Nephron progenitor cell (in vitro differentiated cells): ENCODE measurements at regions not wholly inside any gene's neighbourhood (a gene's known extent, or its start where the extent isn't known, plus 50 kb on each side); places are given as distances from the start of the nearest gene placed in this dataset.

Experiments used
- DNase-seq: peaks from one replicate; pipeline ENCODE4 v3.0.0; 2021
- H3K27ac Mint-ChIP-seq: 2 replicates; pipeline ENCODE4 v1.8.0; 2021; ENCODE audit warnings: mild to moderate bottlenecking, moderate library complexity, mixed read lengths
- H3K27me3 Mint-ChIP-seq: 2 replicates; pipeline ENCODE4 v1.8.0; 2021; ENCODE audit warnings: mild to moderate bottlenecking, low read depth, mixed read lengths; ENCODE audit not compliant: poor library complexity
- H3K36me3 Mint-ChIP-seq: 2 replicates; pipeline ENCODE4 v1.8.0; 2021; ENCODE audit warnings: low read depth, mixed read lengths
- H3K4me1 Mint-ChIP-seq: 2 replicates; pipeline ENCODE4 v1.8.0; 2021; ENCODE audit warnings: mixed read lengths
- H3K4me3 Mint-ChIP-seq: 2 replicates; pipeline ENCODE4 v1.8.0; 2021; ENCODE audit warnings: mild to moderate bottlenecking, moderate library complexity, mixed read lengths
- H3K9me3 Mint-ChIP-seq: 2 replicates; pipeline ENCODE4 v1.8.0; 2021; ENCODE audit warnings: mild to moderate bottlenecking, moderate library complexity, mixed read lengths
- CTCF ChIP-seq: fragments of 200-600 bp; sonication (generic); IDR thresholded peaks from 2 replicates; pipeline ENCODE4 v1.5.0; 2021; ENCODE audit warnings: antibody characterized with exemption

GRCh38 chr6:144757299-144757698 is 472.2 kb downstream of the UTRN start:
- H3K9me3 Mint-ChIP-seq: no peaks in the 10 kb centered on the region
- H3K4me3 Mint-ChIP-seq: no peak overlapping the region
- H3K36me3 Mint-ChIP-seq: peaks cover 31% of the 10 kb centered on the region
- H3K27me3 Mint-ChIP-seq: no peaks in the 10 kb centered on the region
- H3K4me1 Mint-ChIP-seq: peaks cover 3% of the 10 kb centered on the region
- no peak for DNase-seq
- no peak overlapping the region for H3K27ac Mint-ChIP-seq
- no peak for TF ChIP-seq CTCF

DNA sequence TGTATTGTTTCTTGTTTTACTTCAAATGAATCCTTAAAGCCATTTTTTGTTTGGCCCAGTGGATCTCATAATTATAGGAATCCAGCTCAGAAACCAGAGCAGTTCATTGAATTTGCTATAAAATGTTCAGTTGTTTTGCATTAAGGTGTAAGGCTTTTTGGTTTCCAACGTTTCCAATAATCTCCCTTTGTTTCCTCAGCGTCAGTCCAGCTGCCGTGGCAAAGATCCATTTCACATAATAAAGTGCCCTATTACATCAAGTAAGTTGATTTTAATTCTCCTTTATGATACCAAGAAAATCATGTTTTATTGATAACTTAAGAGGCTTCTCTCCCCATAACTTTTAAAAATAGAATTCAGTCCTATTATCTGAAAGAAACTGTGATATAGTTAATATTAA is 472.6 kb downstream of the UTRN start:
- no peak for TF ChIP-seq CTCF
- Mint-ChIP-seq H3K27me3 (no peaks in the 10 kb centered on the region), H3K27ac (no peak overlapping the region), H3K9me3 (no peaks in the 10 kb centered on the region), H3K4me3 (no peak overlapping the region), H3K36me3 (peaks cover 28% of the 10 kb centered on the region), H3K4me1 (peaks cover 3% of the 10 kb centered on the region)
- DNase-seq: no peak

GRCh38 chr6:144758602-144759001 is 473.5 kb downstream of the UTRN start:
- Mint-ChIP-seq H3K9me3 (no peaks in the 10 kb centered on the region), H3K4me3 (no peak overlapping the region), H3K36me3 (peaks cover 19% of the 10 kb centered on the region), H3K27ac (no peak overlapping the region), H3K4me1 (peaks cover 3% of the 10 kb centered on the region), H3K27me3 (no peaks in the 10 kb centered on the region)
- no peak for DNase-seq
- TF ChIP-seq CTCF: no peak

DNA sequence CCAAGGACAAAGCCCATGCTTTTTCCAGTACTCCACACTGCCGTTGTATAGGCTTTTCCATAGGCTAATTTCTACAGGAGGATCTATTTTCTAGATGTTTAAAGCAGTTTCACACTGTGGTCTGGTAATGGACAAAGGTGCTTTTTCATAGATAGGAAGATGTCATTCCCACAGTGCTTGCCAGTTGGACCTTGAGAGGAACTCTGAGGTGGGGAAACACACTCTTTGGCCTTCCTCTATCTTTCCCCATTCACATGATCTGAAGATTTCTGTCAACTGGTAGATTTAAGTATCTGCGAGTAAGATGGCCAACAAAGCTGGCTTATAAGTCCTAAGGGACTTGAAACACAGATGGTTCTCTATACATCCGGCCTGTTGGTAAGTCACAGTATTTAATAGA is 477.3 kb downstream of the UTRN start:
- no peak for TF ChIP-seq CTCF
- H3K36me3 Mint-ChIP-seq: peaks cover 11% of the 10 kb centered on the region
- no peak for DNase-seq
- H3K27me3 Mint-ChIP-seq: no peaks in the 10 kb centered on the region
- H3K4me1 Mint-ChIP-seq: no peaks in the 10 kb centered on the region
- no peaks in the 10 kb centered on the region for H3K9me3 Mint-ChIP-seq
- H3K4me3 Mint-ChIP-seq: no peak overlapping the region
- no peak overlapping the region for H3K27ac Mint-ChIP-seq

DNA sequence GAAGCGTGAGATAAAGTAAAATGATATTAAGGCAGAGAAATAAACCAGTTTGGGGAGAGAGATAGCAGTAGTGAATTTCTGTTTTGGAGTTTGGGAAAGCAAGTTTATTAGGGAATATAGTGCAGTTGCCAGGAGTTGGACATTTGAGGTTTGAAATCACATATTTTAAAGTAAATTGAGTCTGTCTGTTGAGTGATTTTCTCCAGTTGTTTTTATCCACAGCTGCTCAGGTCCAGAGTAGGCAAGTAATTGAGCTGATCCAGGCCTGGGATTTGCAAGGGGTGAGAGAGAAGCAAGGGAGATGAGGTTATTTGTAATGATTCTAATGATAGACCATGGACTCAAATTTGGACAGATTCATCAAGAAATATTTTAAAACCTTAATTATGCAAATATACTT is 481.9 kb downstream of the UTRN start:
- no peaks in the 10 kb centered on the region for H3K27me3 Mint-ChIP-seq
- H3K4me1 Mint-ChIP-seq: peaks cover 8% of the 10 kb centered on the region
- no peak overlapping the region for H3K4me3 Mint-ChIP-seq
- no peaks in the 10 kb centered on the region for H3K9me3 Mint-ChIP-seq
- DNase-seq: no peak
- H3K27ac Mint-ChIP-seq: no peak overlapping the region
- no peak for TF ChIP-seq CTCF
- peaks cover 16% of the 10 kb centered on the region for H3K36me3 Mint-ChIP-seq

DNA sequence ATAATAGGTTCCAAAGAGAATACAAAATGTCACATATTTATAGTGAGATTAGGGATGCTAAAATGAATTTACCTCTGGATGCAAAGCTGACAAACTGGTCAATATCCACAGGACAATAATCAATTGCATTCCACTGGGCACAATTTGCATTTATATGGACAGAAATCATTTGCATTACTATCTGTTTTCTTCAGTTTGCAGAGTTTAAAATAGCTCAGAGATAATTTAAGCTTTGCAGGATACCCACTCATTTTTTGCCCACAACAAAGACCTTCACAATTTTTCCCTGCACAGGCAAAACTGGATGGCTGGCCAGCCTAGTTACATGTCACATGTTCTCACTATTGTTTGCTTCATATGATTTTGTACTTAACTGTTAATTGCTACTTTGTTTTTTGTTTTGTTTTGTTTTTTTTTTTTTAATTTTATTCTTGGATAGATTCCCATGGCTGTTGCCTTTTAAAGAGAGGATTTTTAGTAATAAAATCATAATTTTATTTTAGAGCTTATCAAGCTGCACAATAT is 483.5 kb downstream of the UTRN start:
- H3K4me1 Mint-ChIP-seq: peaks cover 8% of the 10 kb centered on the region
- H3K9me3 Mint-ChIP-seq: no peaks in the 10 kb centered on the region
- H3K4me3 Mint-ChIP-seq: no peak overlapping the region
- TF ChIP-seq CTCF: no peak
- H3K36me3 Mint-ChIP-seq: peaks cover 25% of the 10 kb centered on the region
- no peak overlapping the region for H3K27ac Mint-ChIP-seq
- H3K27me3 Mint-ChIP-seq: no peaks in the 10 kb centered on the region
- no peak for DNase-seq
